T-cell (primary cell): ENCODE measurements at regions not wholly inside any gene's neighbourhood (a gene's known extent, or its start where the extent isn't known, plus 50 kb on each side); places are given as distances from the start of the nearest gene placed in this dataset.

Experiments
- ATAC-seq, 4 experiments: fragments of 200-7000 bp in 3 of 4; fragments of 150-1000 bp in 1 of 4; cut with Tn5 transposase; replicated peaks in 1 of 4; 1 replicate in 3 of 4; 2 replicates in 1 of 4; pipeline ENCODE4 v1.10.0; 2021; ENCODE audit warnings: moderate library complexity in 3 of 4, mild to moderate bottlenecking in 2 of 4, moderate number of reproducible peaks in 1 of 4
- CTCF ChIA-PET, 2 donors: fragments of 300-600 bp; sonication (Branson Sonifier 250); formaldehyde crosslinking; loops; one replicate each; lab custom pipeline; 2022; ENCODE audit warnings: antibody characterized with exemption in 2 of 2; lab: Charles Lee
- POLR2A ChIA-PET, 2 donors: fragments of 300-600 bp; sonication (Branson Sonifier 250); formaldehyde crosslinking; loops; one replicate each; lab custom pipeline; 2022; ENCODE audit warnings: antibody characterized with exemption in 2 of 2; lab: Charles Lee
- DNase-seq, 35 experiments: peaks; one replicate each; pipeline versions ENCODE4 v3.0.0 to v3.0.0-alpha.2; 2013 to 2023
- H3K27ac ChIP-seq: one replicate; pipeline ENCODE4 v1.5.1; 2013; ENCODE audit warnings: low read length
- H3K27me3 ChIP-seq, 2 experiments: replicated peaks in 1 of 2; 1 replicate in 1 of 2; 2 replicates in 1 of 2; pipeline versions ENCODE4 v1.6.1 to v1.7.0; 2013; ENCODE audit warnings: low read length in 1 of 2, mixed read lengths in 1 of 2; ENCODE audit not compliant: control insufficient read depth in 2 of 2, insufficient read depth in 2 of 2; ENCODE audit errors: extremely low read depth in 1 of 2
- H3K36me3 ChIP-seq, 2 donors: 1 replicate in 1 of 2; 2 replicates in 1 of 2; pipeline versions ENCODE4 v1.6.1 to v1.7.0; 2013; ENCODE audit warnings: low read length in 1 of 2; ENCODE audit not compliant: control insufficient read depth in 2 of 2, insufficient read depth in 1 of 2; ENCODE audit errors: extremely low read depth in 1 of 2
- H3K4me1 ChIP-seq, 2 experiments: 1 replicate in 1 of 2; 2 replicates in 1 of 2; pipeline versions ENCODE4 v1.6.1 to v1.7.0; 2013; ENCODE audit warnings: low read length in 2 of 2, mixed read lengths in 1 of 2; ENCODE audit not compliant: insufficient read depth in 2 of 2, control insufficient read depth in 1 of 2; ENCODE audit errors: extremely low read depth in 1 of 2
- H3K4me3 ChIP-seq, 2 donors: 1 replicate in 1 of 2; 2 replicates in 1 of 2; pipeline versions ENCODE4 v1.5.1 to v1.7.0; 2013; ENCODE audit warnings: mild to moderate bottlenecking in 2 of 2, low read length in 1 of 2, moderate library complexity in 1 of 2; ENCODE audit not compliant: control insufficient read depth in 1 of 2; ENCODE audit errors: extremely low read depth in 1 of 2
- H3K9me3 ChIP-seq: 2 replicates; pipeline ENCODE4 v1.7.0; 2013
- H3K27ac Mint-ChIP-seq, 2 donors: one replicate each; pipeline ENCODE4 v1.8.0; 2020 to 2021; ENCODE audit warnings: mild to moderate bottlenecking in 2 of 2, mixed read lengths in 2 of 2
- H3K27me3 Mint-ChIP-seq, 2 donors: one replicate each; pipeline ENCODE4 v1.8.0; 2021 to 2022; ENCODE audit warnings: mixed read lengths in 2 of 2
- H3K36me3 Mint-ChIP-seq: one replicate; pipeline ENCODE4 v1.8.0; 2021; ENCODE audit warnings: mixed read lengths
- H3K4me1 Mint-ChIP-seq, 3 donors: one replicate each; pipeline ENCODE4 v1.8.0; 2020 to 2022; ENCODE audit warnings: mixed read lengths in 3 of 3, mild to moderate bottlenecking in 1 of 3
- H3K4me3 Mint-ChIP-seq, 3 donors: one replicate each; pipeline ENCODE4 v1.8.0; 2020 to 2022; ENCODE audit warnings: mild to moderate bottlenecking in 3 of 3, mixed read lengths in 3 of 3, moderate library complexity in 3 of 3
- H3K9me3 Mint-ChIP-seq, 3 donors: one replicate each; pipeline ENCODE4 v1.8.0; 2020 to 2022; ENCODE audit warnings: mixed read lengths in 3 of 3
- WGBS: methylation state at CpG from one replicate; pipeline ENCODE4 v1.1.5; 2013; ENCODE audit warnings: missing lambda C conversion rate; ENCODE audit not compliant: insufficient coverage; 5-methylcytosine and 5-hydroxymethylcytosine counted together

- WGBS: 92% methylated on average over 2 of the region's 3 CpGs
- POLR2A ChIA-PET: no interaction called here
Measured at GRCh38 chr3:74709951-74710350, 95.5 kb upstream of the CNTN3 start.

GRCh38 chr3:74693696-74694393 is 79.4 kb upstream of the CNTN3 start:
- H3K27me3 Mint-ChIP-seq: no peaks in the 10 kb centered on the region
- 71% methylated on average over 2 of the region's 4 CpGs for WGBS
- Histone ChIP-seq H3K36me3 (no peaks in the 10 kb centered on the region), H3K27me3 (no peaks in the 10 kb centered on the region), H3K4me1 (no peaks in the 10 kb centered on the region), H3K27ac (no peak overlapping the region), H3K4me3 (no peak overlapping the region), H3K9me3 (no peaks in the 10 kb centered on the region)
- POLR2A ChIA-PET: no interaction called here
- DNase-seq (no peak), ATAC-seq (no peak)
- no peaks in the 10 kb centered on the region for H3K4me1 Mint-ChIP-seq
- peaks cover 3 to 11% (median 9%) of the 10 kb centered on the region in 3 donors for H3K9me3 Mint-ChIP-seq
- CTCF ChIA-PET: no interaction called here
- H3K4me3 Mint-ChIP-seq: no peak overlapping the region
- H3K27ac Mint-ChIP-seq: no peak overlapping the region
- H3K36me3 Mint-ChIP-seq: no peaks in the 10 kb centered on the region

More at GRCh38 chr3:74709951-74710350, 95.5 kb upstream of the CNTN3 start:
- Mint-ChIP-seq H3K27ac (no peak overlapping the region), H3K9me3 (peaks cover 15 to 27% (median 24%) of the 10 kb centered on the region in 3 donors), H3K4me3 (no peak overlapping the region), H3K36me3 (no peaks in the 10 kb centered on the region), H3K4me1 (no peaks in the 10 kb centered on the region), H3K27me3 (no peaks in the 10 kb centered on the region)
- Histone ChIP-seq H3K27ac (no peak overlapping the region), H3K4me1 (no peaks in the 10 kb centered on the region), H3K4me3 (no peak overlapping the region), H3K36me3 (no peaks in the 10 kb centered on the region), H3K27me3 (no peaks in the 10 kb centered on the region), H3K9me3 (no peaks in the 10 kb centered on the region)
- ATAC-seq (no peak), DNase-seq (no peak)
- CTCF ChIA-PET: no interaction called here

GRCh38 chr3:74693251-74693650 is 78.8 kb upstream of the CNTN3 start:
- Histone ChIP-seq H3K36me3 (no peaks in the 10 kb centered on the region), H3K4me3 (no peak overlapping the region), H3K4me1 (no peaks in the 10 kb centered on the region), H3K27me3 (no peaks in the 10 kb centered on the region), H3K9me3 (no peaks in the 10 kb centered on the region), H3K27ac (no peak overlapping the region)
- WGBS: no CpG with 5 or more reads among the region's 2 CpGs
- ATAC-seq (no peak), DNase-seq (no peak)
- CTCF ChIA-PET: no interaction called here
- Mint-ChIP-seq H3K27me3 (no peaks in the 10 kb centered on the region), H3K9me3 (peaks cover 3 to 11% (median 9%) of the 10 kb centered on the region in 3 donors), H3K36me3 (no peaks in the 10 kb centered on the region), H3K4me3 (no peak overlapping the region), H3K4me1 (no peaks in the 10 kb centered on the region), H3K27ac (no peak overlapping the region)
- POLR2A ChIA-PET: no interaction called here

- DNase-seq (no peak), ATAC-seq (no peak)
- 61% methylated on average over 2 of the region's 7 CpGs for WGBS
- Histone ChIP-seq H3K27ac (no peak overlapping the region), H3K36me3 (no peaks in the 10 kb centered on the region), H3K4me1 (no peaks in the 10 kb centered on the region), H3K9me3 (no peaks in the 10 kb centered on the region), H3K27me3 (no peaks in the 10 kb centered on the region), H3K4me3 (no peak overlapping the region)
- CTCF ChIA-PET: no interaction called here
- Mint-ChIP-seq H3K4me3 (no peak overlapping the region), H3K4me1 (no peaks in the 10 kb centered on the region), H3K36me3 (no peaks in the 10 kb centered on the region), H3K27ac (no peak overlapping the region), H3K9me3 (peaks cover 5 to 16% (median 12%) of the 10 kb centered on the region in 3 donors), H3K27me3 (no peaks in the 10 kb centered on the region)
- POLR2A ChIA-PET: no interaction called here
Measured at GRCh38 chr3:74691946-74692345, 77.5 kb upstream of the CNTN3 start.

GRCh38 chr3:74673326-74673725 is 58.9 kb upstream of the CNTN3 start:
- CTCF ChIA-PET: no interaction called here
- ATAC-seq: no peak
- Mint-ChIP-seq H3K9me3 (peaks cover 13 to 23% (median 19%) of the 10 kb centered on the region in 3 donors), H3K27ac (no peak overlapping the region), H3K27me3 (no peaks in the 10 kb centered on the region), H3K36me3 (no peaks in the 10 kb centered on the region), H3K4me3 (no peak overlapping the region), H3K4me1 (no peaks in the 10 kb centered on the region)
- WGBS: no CpG with 5 or more reads among the region's 1 CpG
- DNase-seq: no peak
- no peaks in the 10 kb centered on the region for H3K36me3 ChIP-seq
- no peak overlapping the region for H3K27ac ChIP-seq
- H3K4me1 ChIP-seq: no peaks in the 10 kb centered on the region
- no peaks in the 10 kb centered on the region for H3K9me3 ChIP-seq
- POLR2A ChIA-PET: no interaction called here
- H3K27me3 ChIP-seq: no peaks in the 10 kb centered on the region
- no peak overlapping the region for H3K4me3 ChIP-seq

- ChIA-PET CTCF (no interaction called here), POLR2A (no interaction called here)
- Histone ChIP-seq H3K27me3 (no peaks in the 10 kb centered on the region), H3K27ac (no peak overlapping the region), H3K9me3 (no peaks in the 10 kb centered on the region), H3K4me3 (no peak overlapping the region), H3K36me3 (no peaks in the 10 kb centered on the region), H3K4me1 (no peaks in the 10 kb centered on the region)
- H3K4me3 Mint-ChIP-seq: no peak overlapping the region
- H3K4me1 Mint-ChIP-seq: no peaks in the 10 kb centered on the region
- DNase-seq (no peak), ATAC-seq (no peak)
- H3K9me3 Mint-ChIP-seq: peaks cover 15 to 25% (median 17%) of the 10 kb centered on the region in 3 donors
- WGBS: no CpG with 5 or more reads among the region's 3 CpGs
- H3K27me3 Mint-ChIP-seq: no peaks in the 10 kb centered on the region
- H3K36me3 Mint-ChIP-seq: no peaks in the 10 kb centered on the region
- no peak overlapping the region for H3K27ac Mint-ChIP-seq
Measured at GRCh38 chr3:74664606-74665005, 50.1 kb upstream of the CNTN3 start.
